ENCODE measurements at regions not wholly inside any gene's neighbourhood (a gene's known extent, or its start where the extent isn't known, plus 50 kb on each side); places are given as distances from the start of the nearest gene placed in this dataset.

- H3K27ac ChIP-seq (ENCODE audit: low read depth, low read length): no peak overlapping the region
- TF ChIP-seq EZH2phosphoT487 (IDR thresholded peaks at IDR 0.05; ENCODE audit: borderline replicate concordance, low read length) (no peak), CTCF (IDR thresholded peaks at IDR 0.05; ENCODE audit: low read depth, low read length, poor library complexity, severe bottlenecking) (no peak)
- H4K20me1 ChIP-seq (ENCODE audit: control insufficient read depth, insufficient read depth, low read depth, low read length): no peaks in the 10 kb centered on the region
- no peak overlapping the region for H3K4me2 ChIP-seq (ENCODE audit: low read length)
- no peak overlapping the region for H3K4me3 ChIP-seq (ENCODE audit: low read length)
- no peaks in the 10 kb centered on the region for H3K27me3 ChIP-seq (ENCODE audit: control insufficient read depth, low read length)
- no peaks in the 10 kb centered on the region; the same call in 1 of the 2 replicates for H3K9me3 ChIP-seq (ENCODE audit: control insufficient read depth, insufficient read depth, low read length)
- no peaks in the 10 kb centered on the region for H3K4me1 ChIP-seq (ENCODE audit: control insufficient read depth, low read length)
- H3F3A ChIP-seq (ENCODE audit: control insufficient read depth, insufficient read depth): no peaks in the 10 kb centered on the region
- no peaks in the 10 kb centered on the region for H3K36me3 ChIP-seq (ENCODE audit: control insufficient read depth, low read length)
- no peaks in the 10 kb centered on the region for H3K9me2 ChIP-seq (replicated peaks; ENCODE audit: control insufficient read depth, low read length)
- H3K79me2 ChIP-seq (ENCODE audit: control insufficient read depth, low read length): no peaks in the 10 kb centered on the region
Measured at GRCh38 chr16:61576476-61576875, 459.8 kb downstream of the CDH8 start.

- Histone ChIP-seq H3K9me3 (ENCODE audit: control insufficient read depth, insufficient read depth, low read length) (no peaks in the 10 kb centered on the region), H3K9me2 (replicated peaks; ENCODE audit: control insufficient read depth, low read length) (no peaks in the 10 kb centered on the region)
Measured at GRCh38 chr16:61575617-61576016, 460.6 kb downstream of the CDH8 start.

GRCh38 chr16:61569028-61569427 lies 467.2 kb downstream of the CDH8 start:
- Histone ChIP-seq H3K9me3 (ENCODE audit: control insufficient read depth, insufficient read depth, low read length) (no peaks in the 10 kb centered on the region), H3K4me3 (ENCODE audit: low read length) (no peak overlapping the region), H3F3A (ENCODE audit: control insufficient read depth, insufficient read depth) (no peaks in the 10 kb centered on the region), H3K4me2 (ENCODE audit: low read length) (no peak overlapping the region), H3K27me3 (ENCODE audit: control insufficient read depth, low read length) (no peaks in the 10 kb centered on the region), H3K79me2 (ENCODE audit: control insufficient read depth, low read length) (no peaks in the 10 kb centered on the region), H3K27ac (ENCODE audit: low read depth, low read length) (no peak overlapping the region), H3K9me2 (replicated peaks; ENCODE audit: control insufficient read depth, low read length) (no peaks in the 10 kb centered on the region), H3K36me3 (ENCODE audit: control insufficient read depth, low read length) (no peaks in the 10 kb centered on the region), H3K4me1 (ENCODE audit: control insufficient read depth, low read length) (no peaks in the 10 kb centered on the region), H4K20me1 (ENCODE audit: control insufficient read depth, insufficient read depth, low read depth, low read length) (no peaks in the 10 kb centered on the region)
- TF ChIP-seq EZH2phosphoT487 (IDR thresholded peaks at IDR 0.05; ENCODE audit: borderline replicate concordance, low read length) (no peak), CTCF (IDR thresholded peaks at IDR 0.05; ENCODE audit: low read depth, low read length, poor library complexity, severe bottlenecking) (no peak)

More at GRCh38 chr16:61575617-61576016, 460.6 kb downstream of the CDH8 start:
- H3K4me2 ChIP-seq (ENCODE audit: low read length): no peak overlapping the region
- H3K4me1 ChIP-seq (ENCODE audit: control insufficient read depth, low read length): no peaks in the 10 kb centered on the region
- H3F3A ChIP-seq (ENCODE audit: control insufficient read depth, insufficient read depth): no peaks in the 10 kb centered on the region
- H3K36me3 ChIP-seq (ENCODE audit: control insufficient read depth, low read length): no peaks in the 10 kb centered on the region
- TF ChIP-seq CTCF (IDR thresholded peaks at IDR 0.05; ENCODE audit: low read depth, low read length, poor library complexity, severe bottlenecking) (no peak), EZH2phosphoT487 (IDR thresholded peaks at IDR 0.05; ENCODE audit: borderline replicate concordance, low read length) (no peak)
- no peak overlapping the region for H3K27ac ChIP-seq (ENCODE audit: low read depth, low read length)
- no peaks in the 10 kb centered on the region for H3K79me2 ChIP-seq (ENCODE audit: control insufficient read depth, low read length)
- no peaks in the 10 kb centered on the region for H3K27me3 ChIP-seq (ENCODE audit: control insufficient read depth, low read length)
- no peaks in the 10 kb centered on the region for H4K20me1 ChIP-seq (ENCODE audit: control insufficient read depth, insufficient read depth, low read depth, low read length)
- no peak overlapping the region for H3K4me3 ChIP-seq (ENCODE audit: low read length)

GRCh38 chr16:61564716-61565115 lies 471.5 kb downstream of the CDH8 start:
- Histone ChIP-seq H3K4me2 (ENCODE audit: low read length) (no peak overlapping the region), H3K9me3 (ENCODE audit: control insufficient read depth, insufficient read depth, low read length) (no peaks in the 10 kb centered on the region), H3K9me2 (replicated peaks; ENCODE audit: control insufficient read depth, low read length) (no peaks in the 10 kb centered on the region), H3K27me3 (ENCODE audit: control insufficient read depth, low read length) (no peaks in the 10 kb centered on the region), H3F3A (ENCODE audit: control insufficient read depth, insufficient read depth) (no peaks in the 10 kb centered on the region), H3K4me1 (ENCODE audit: control insufficient read depth, low read length) (no peaks in the 10 kb centered on the region), H3K27ac (ENCODE audit: low read depth, low read length) (no peak overlapping the region), H3K79me2 (ENCODE audit: control insufficient read depth, low read length) (no peaks in the 10 kb centered on the region), H3K36me3 (ENCODE audit: control insufficient read depth, low read length) (no peaks in the 10 kb centered on the region), H4K20me1 (ENCODE audit: control insufficient read depth, insufficient read depth, low read depth, low read length) (no peaks in the 10 kb centered on the region), H3K4me3 (ENCODE audit: low read length) (no peak overlapping the region)
- no peak for TF ChIP-seq EZH2phosphoT487 (IDR thresholded peaks at IDR 0.05; ENCODE audit: borderline replicate concordance, low read length)
- no peak for TF ChIP-seq CTCF (IDR thresholded peaks at IDR 0.05; ENCODE audit: low read depth, low read length, poor library complexity, severe bottlenecking)

Data from DOHH2 (cell line).